ENCODE measurements at regions not wholly inside any gene's neighbourhood (a gene's known extent, or its start where the extent isn't known, plus 50 kb on each side); places are given as distances from the start of the nearest gene placed in this dataset.

GRCh38 chr2:161097157-161097556 lies 63.1 kb upstream of the TANK start:
- no peak overlapping the region for H3K4me3 ChIP-seq (ENCODE audit: low read depth, low read length)
- no peak for TF ChIP-seq CTCF (IDR thresholded peaks at IDR 0.05; ENCODE audit: low read depth, low read length, missing control alignments)
- in situ Hi-C loops (cut with HindIII; ENCODE audit: low pct_ligation_motif_present, low sequenced_read_pairs), result no loop called here
- no peaks in the 10 kb centered on the region for H3K27me3 ChIP-seq (replicated peaks)
- no peak for DNase-seq
- H3K27ac ChIP-seq, result no peak overlapping the region
- H3K36me3 ChIP-seq (replicated peaks), result no peaks in the 10 kb centered on the region

- no peak overlapping the region for H3K27ac ChIP-seq
- no peak overlapping the region for H3K4me3 ChIP-seq (ENCODE audit: low read depth, low read length)
- no peaks in the 10 kb centered on the region for H3K27me3 ChIP-seq (replicated peaks)
- no peak for DNase-seq
- H3K36me3 ChIP-seq (replicated peaks), result no peaks in the 10 kb centered on the region
- in situ Hi-C loops (cut with HindIII; ENCODE audit: low pct_ligation_motif_present, low sequenced_read_pairs), result no loop called here
- TF ChIP-seq CTCF (IDR thresholded peaks at IDR 0.05; ENCODE audit: low read depth, low read length, missing control alignments), result no peak
These were observed 59.9 kb upstream of the TANK start for GRCh38 chr2:161100211-161100895.

GRCh38 chr2:161101406-161101805 lies 58.8 kb upstream of the TANK start:
- DNase-seq, result no peak
- H3K4me3 ChIP-seq (ENCODE audit: low read depth, low read length), result no peak overlapping the region
- in situ Hi-C loops (cut with HindIII; ENCODE audit: low pct_ligation_motif_present, low sequenced_read_pairs), result no loop called here
- no peak overlapping the region for H3K27ac ChIP-seq
- TF ChIP-seq CTCF (IDR thresholded peaks at IDR 0.05; ENCODE audit: low read depth, low read length, missing control alignments), result no peak
- H3K27me3 ChIP-seq (replicated peaks), result no peaks in the 10 kb centered on the region
- no peaks in the 10 kb centered on the region for H3K36me3 ChIP-seq (replicated peaks)

- no peak for DNase-seq
- no peak for TF ChIP-seq CTCF (IDR thresholded peaks at IDR 0.05; ENCODE audit: low read depth, low read length, missing control alignments)
- in situ Hi-C loops (cut with HindIII; ENCODE audit: low pct_ligation_motif_present, low sequenced_read_pairs), result no loop called here
- Histone ChIP-seq H3K27ac (no peak overlapping the region), H3K4me3 (ENCODE audit: low read depth, low read length) (no peak overlapping the region), H3K36me3 (replicated peaks) (no peaks in the 10 kb centered on the region), H3K27me3 (replicated peaks) (no peaks in the 10 kb centered on the region)
These were observed 57.3 kb upstream of the TANK start for GRCh38 chr2:161102770-161103450.

DNA sequence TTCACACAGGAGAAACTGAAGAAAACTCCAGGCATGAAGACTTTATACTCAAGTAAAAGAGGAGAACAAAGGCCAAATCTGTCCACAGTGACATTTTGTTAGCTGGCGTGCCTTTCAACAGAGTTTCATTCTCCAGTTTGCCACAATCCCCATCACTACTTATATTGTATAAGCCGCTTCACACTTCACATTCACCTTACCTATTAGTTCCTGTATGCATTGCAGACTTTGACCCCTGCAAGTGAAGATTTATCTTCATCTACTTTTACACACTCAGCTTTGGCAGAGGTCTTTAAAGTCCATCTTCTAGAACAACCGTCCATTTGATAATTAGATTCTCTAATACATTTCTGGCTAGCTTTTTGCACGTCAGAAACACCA lies 56.8 kb upstream of the TANK start:
- H3K27ac ChIP-seq, result no peak overlapping the region
- no peak for TF ChIP-seq CTCF (IDR thresholded peaks at IDR 0.05; ENCODE audit: low read depth, low read length, missing control alignments)
- no peak overlapping the region for H3K4me3 ChIP-seq (ENCODE audit: low read depth, low read length)
- H3K36me3 ChIP-seq (replicated peaks), result no peaks in the 10 kb centered on the region
- DNase-seq, result no peak
- H3K27me3 ChIP-seq (replicated peaks), result no peaks in the 10 kb centered on the region
- in situ Hi-C loops (cut with HindIII; ENCODE audit: low pct_ligation_motif_present, low sequenced_read_pairs), result no loop called here
